NCI-H2081 (cell line): ENCODE measurements at regions not wholly inside any gene's neighbourhood (a gene's known extent, or its start where the extent isn't known, plus 50 kb on each side); places are given as distances from the start of the nearest gene placed in this dataset.

Source experiments
- DNase-seq, 2 experiments: peaks; one replicate each; lab custom pipeline; 2025; lab: John Stamatoyannopoulos, UW

DNA sequence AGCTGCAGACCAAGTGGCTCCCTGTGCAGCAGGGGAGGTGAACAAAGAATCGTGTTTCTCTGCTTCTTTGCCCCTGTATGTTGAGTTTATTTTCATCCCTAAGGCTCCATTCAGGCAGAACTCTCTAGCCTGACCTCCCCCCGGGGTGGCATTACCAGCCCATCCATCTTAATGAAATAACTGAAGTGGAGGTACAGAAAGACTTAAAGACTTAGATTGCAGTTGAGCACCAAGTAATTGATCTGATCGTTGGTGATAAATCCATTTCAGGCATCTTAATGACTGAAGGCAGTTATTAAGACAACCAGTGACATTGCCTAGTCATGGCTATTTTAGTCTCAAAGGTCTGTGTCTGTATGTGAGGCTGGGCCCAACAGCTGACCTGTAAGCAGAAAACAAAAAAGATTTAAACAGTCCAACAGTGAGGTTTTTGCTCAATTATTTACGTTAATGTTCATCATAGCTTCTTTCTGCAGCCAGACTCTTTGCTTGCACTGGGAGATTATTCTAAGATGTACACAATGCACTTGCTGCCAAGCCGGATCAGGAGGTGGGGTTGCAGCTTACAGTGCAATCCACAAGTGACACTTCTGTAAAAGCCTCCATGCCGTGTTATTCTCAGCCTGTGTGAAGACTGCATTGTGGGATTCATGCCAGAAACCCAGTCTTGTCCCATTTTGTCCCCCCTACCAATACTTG, 363.0 kb upstream of the DUSP10 start:
- DNase-seq, result no peak

DNA sequence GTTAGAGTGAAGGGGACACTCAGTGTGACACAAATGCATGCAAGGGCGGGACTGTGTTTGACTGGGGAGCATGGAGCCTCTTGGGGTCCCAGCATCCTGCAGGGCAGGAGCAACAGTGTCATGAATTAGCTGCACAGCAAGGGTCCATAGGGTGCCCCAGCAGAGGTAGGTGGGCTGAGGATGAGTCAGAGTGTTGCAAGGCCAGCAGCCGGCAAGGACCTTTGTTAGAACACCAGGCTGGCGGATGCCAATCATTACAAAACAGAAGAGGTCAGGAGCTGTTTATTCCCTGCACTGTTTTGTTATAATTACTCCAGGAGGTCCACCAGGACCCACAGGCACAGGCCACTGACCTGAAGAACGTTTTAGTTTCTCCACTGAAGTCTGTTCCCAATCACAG, 362.2 kb upstream of the DUSP10 start:
- DNase-seq, result no peak

DNA sequence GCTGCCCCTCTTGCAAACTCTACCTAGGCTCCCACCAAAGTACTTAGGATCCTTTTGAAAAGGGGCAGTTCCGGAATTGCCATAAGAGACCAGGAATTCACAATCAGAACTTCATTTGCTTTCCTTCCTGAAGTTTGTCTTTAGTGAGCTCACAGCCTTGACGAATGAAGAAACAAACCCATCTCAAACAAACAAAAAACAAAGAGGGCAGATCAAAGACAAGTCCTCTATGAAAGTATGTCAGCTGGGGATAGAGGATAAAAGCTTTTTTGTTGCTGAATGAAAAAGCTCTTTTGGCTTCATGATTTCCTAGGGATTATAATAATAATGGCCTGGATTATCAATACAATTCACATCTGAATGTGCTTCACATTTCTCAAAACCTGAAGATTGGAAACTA, 357.9 kb upstream of the DUSP10 start:
- DNase-seq, result no peak

DNA sequence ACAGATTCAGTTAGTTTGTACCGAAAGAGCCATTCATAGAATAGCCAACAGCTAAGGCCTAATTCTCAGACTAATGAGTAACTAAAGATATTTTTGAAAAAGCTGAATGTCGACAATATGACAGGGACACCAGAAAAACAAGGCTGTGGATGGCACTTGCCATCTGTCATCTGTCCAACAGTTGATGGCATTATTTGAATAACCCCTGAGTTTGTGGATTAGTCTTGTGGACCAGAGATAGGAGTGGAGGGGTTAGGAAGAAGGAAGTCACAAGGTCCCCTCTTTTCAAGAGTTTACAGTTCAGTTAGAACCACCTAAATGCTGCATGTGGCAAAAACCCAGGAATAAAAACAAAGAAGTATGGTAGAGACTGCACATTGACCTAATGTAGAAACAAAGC, 356.5 kb upstream of the DUSP10 start:
- no peak for DNase-seq

DNA sequence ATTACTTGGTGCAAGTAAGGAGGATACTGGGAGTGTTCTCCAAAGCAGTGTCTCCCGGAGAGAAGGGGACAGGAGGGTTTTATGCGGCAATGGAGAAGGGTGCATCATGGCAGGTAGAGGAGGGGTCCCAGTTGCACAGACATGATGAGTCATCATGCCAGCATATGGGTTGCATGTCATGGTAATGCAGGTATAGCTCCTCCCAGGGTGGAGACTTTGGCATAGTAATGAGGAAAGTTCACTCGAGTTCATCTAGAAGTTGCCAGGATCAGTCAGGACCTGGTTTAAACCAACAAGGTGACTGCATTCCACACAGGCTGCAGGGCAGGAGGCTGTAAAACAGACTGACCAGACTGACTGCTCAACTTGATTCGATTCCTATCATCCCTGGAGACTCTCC, 355.7 kb upstream of the DUSP10 start:
- no peak for DNase-seq

DNA sequence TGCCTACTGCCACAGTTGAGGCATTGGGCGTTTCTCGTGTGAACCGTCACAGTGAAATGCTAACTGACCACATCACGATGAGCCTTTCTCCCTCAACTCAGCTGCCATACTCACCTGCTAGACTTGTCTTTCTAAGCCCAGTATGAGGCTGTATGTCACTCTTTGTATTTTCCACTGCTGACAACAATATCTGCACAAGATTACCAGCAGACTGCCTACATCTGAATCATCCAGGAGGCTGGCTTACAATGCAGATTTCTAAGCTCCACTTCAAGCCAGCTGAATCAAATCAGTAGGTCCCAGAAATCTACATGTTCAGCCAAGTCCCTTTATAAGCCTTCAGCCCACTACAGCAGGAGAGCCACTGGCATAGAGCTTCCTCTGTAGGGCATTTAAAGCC, 355.0 kb upstream of the DUSP10 start:
- DNase-seq, result no peak

DNA sequence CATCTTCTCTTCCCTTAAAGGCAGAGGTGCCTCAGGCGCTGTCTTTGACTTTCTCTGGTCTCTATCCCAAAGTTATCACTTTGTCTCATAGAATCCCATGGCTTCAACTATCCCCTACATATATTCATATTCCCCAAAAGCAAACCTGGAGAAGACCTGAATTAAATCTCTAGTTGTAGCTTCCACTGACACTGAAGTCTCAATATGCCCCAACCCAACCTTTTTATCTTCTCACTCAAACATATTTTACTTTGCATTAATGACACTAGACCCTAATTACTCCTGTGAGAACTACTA, 354.5 kb upstream of the DUSP10 start:
- DNase-seq, result no peak

DNA sequence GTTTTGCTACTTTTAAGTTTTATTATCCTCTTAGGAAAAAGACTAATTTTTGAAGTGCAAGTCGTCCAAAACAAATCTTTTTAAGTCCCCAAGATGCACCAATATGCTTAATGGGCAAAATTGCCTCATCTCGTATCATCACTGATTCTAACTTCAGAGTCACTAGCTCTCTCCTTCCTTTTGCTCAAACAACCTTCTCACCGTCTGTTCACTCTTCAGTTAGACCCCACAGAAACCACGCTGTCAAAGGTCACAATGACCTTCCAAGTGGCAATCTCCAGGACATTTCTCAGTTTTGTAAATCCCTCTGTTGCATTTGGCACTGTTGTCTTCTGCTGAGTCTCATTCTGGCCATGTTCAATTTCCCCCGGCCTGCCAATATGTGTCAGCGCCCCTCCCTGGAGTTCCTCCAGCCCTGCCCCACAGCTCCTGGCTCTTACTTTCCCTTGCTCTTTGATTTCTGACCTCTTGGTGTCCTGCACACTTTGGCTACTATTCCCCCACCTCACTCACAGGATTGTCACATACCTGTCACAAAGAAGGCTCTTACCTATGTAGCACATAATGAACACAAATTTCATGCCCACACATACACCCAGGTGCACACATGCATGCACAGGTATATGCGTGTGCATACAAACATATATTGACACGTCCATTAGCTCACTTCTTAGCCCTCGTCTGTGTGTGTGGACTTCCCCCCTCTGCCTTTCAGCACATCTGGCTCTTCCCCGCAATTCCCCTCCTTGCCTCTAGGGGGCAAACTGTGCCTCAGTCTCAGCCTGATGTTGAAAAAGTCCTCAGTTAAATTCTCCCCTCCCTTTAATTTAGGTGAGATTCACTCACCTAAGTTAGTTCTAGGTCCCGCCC, 354.0 kb upstream of the DUSP10 start:
- peak; percentile 10 to 17 for DNase-seq

DNA sequence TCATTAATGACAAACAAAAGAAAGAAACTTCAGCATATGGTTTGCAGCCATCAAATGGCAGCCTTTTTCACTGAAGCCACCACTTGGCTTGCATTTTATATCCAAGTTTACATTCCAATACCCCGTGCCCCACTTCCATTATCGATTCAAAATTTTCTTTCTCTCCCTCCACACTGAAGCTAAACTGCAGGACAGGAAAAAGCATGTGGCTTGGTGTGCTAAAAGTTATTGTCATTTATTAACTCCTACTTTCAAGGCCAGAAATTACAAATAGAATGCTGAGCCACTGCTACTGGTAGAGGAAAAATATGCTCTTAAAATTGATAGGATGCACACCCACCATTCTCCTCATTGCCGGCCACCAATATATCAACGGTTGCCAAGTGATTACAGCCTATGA, 351.6 kb upstream of the DUSP10 start:
- no peak for DNase-seq

DNA sequence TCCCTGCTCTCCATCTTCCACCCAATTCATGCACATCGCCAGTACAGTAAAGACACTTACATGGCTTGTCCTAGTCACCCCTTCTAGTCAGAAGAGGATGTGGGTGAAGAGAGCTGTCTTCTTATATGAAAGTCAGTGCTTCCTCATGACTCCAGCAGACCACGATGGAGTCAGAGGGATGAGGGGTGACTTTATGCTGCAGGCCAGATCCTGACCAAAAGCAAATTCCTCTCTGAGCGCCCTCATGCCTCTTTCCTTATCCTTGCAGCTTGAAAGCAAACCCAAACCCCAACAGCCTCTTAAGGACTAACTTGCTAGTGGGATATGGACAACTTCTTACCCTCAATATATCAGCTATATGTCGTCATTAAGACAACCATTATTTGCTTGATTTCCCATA, 348.2 kb upstream of the DUSP10 start:
- DNase-seq, result no peak

DNA sequence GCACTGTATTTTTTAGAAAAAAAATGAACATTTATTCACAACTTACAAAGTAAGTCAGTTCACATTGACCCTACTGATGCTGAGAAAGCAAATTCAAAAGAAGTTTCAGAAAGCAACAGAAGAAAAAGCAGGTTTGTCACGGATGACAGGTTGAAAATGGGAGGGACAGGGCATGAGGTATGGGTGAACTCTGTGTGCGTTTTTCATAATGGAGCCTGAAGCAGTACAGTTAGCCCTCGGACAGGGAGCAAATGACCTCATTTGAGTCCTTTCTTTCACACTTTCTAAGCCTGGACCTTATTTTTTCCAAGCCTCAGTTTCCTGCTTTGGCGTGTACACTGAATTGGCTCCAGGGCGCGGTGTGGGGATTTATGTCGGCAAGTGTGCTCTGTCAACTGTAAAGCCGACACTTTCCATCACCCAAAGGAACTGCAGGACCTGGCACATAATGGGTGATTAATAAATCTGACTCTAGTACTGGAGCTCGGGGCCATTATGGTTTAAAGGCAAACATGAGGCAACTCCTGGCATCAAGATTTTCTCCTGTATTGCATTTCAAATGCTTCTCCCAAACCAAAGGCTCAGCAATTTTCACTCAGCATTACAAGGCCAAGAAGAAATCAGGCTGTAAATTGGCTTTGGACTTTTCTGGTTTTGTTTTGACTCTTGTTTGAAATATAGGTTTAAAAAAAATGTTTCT, 345.5 kb upstream of the DUSP10 start:
- DNase-seq, result no peak

DNA sequence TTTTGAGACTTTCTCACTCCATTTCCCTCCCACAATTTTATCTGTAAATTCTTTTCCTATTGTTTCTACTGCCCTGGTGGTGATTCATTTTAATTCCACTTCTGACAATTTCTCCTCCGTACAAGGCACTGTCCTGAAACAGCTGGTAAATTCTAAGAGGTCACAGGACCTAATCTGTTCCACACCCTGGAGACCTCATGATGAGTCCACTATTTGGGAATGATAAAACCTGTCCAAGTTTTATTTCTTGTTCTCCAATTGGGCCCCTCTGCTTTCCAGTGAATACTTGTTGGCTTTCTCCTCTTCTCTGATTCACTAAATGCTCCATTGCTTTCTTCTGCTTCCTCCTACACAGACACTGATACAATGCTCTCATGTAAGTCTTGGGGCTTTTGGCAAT, 343.1 kb upstream of the DUSP10 start:
- DNase-seq, result no peak

DNA sequence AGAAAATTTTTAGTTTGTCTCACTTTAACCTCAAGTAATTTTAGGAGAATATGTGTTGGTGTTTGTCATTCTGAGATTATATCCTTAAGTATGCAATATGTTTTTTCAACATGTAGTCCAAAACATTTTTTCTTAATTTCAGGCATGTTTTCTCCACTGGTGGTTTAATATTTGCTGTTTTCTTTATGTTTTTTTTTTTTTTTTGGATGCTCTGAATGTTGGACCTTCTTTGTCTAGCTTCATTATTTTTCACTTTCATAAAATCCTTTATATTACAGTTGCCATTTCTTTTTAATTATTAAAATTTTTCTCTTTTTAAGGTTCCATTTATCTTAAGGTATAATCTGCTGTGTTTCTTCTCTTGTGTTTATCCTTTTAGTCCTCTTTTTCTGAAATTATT, 342.2 kb upstream of the DUSP10 start:
- no peak for DNase-seq

DNA sequence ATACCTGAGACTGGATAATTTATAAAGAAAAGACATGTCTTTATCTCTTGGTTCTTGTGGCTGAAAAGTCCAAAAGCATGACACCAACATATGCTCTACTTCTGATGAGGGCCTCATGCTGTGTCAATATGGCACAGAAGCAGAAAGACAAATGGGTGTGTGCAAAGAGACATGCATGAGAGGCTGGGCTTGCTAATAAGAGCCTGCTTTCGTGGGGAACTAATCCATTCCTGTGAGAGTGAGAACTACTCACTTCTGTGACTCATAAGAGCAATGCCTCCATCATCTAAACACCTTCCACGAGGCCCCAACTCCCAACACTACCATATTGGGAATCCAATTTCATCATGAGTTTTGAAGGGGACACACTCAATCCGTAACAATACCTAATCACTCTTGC, 340.0 kb upstream of the DUSP10 start:
- no peak for DNase-seq

DNA sequence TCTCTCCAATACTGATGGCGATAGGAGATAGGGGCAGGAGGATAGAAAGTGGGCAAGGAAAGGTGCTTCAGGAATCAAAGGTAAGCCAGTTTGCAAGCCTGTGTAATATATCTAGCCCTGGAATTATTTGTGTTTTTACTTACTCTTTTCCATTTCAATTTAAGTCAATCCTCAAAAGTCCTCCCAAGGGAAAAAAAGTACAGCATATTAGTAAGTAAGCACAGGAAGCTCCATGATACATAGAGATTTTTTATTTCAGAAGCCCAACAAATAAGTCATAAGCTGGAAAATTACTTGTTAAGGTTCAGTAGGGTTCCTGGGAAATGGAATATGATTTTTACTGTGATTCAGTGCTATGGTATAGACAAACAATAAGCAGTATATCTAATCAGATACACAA, 337.7 kb upstream of the DUSP10 start:
- DNase-seq, result no peak

DNA sequence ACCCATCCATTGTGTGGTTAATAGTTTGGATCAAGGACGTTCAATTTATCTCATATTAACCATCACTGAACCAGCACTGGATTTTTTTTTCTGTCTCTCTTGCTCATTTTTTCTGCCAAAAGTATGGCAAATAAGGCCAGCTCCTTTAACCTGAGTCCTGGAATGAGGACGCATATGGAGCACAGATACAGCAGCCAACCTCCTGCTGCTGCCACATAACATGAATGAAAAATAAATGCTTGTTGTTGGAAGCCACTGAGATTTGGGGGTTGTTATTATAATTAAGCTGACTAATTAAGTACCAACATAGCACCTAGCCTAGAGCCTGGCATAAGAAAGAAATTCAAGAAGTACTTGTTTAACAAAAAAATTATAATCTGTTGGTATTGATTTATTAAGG, 335.3 kb upstream of the DUSP10 start:
- DNase-seq, result no peak

DNA sequence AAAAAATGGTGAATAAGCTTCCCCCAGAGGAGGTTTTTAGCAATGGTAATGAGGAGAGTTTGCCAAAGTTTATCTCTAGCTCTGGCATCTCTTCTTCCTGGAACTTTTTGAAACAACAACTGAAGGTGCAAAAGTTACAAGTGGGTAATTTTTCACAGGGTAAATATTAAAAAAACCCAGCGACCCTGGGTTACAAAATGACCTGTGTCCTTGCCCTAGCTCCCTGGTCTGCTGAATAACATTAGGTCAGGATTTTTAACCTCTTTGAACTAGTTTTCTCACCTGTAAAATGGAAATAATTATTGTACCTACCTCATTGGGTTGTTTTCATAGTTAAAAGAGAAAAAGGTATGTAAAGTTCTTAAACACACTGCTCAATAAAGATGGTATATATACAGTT, 332.4 kb upstream of the DUSP10 start:
- no peak for DNase-seq

DNA sequence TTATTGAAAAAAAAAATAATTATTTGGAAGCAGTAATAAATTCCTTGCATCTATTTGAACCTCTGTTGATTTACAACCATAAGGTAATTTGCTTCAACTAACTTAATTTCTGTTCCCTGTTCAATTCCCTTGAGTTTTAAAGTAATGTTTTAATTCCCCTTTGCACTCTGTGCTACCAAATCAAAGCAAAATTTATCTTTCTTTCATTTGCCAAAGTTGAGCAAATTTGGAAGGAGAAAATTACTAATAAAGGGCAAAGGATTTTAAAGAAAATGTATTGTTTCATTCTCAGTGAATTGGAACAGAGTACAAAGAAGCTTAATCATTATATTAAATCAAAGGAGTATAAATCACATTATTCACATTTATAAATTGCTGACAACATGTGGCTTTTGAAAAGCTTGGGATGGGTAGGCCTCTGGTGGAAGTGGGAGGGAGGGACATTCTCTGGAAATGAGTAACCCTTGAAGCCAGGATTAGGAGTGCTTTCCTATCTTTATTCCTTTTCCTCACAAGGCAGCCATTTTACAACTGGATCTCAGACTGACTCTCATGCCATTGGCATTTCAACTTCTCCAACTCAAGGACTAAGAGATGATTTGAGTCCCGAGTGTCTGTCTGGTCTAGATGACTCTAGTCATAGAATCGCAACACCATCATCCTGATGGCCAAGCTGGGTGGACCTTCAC, 331.6 kb upstream of the DUSP10 start:
- DNase-seq, result no peak

DNA sequence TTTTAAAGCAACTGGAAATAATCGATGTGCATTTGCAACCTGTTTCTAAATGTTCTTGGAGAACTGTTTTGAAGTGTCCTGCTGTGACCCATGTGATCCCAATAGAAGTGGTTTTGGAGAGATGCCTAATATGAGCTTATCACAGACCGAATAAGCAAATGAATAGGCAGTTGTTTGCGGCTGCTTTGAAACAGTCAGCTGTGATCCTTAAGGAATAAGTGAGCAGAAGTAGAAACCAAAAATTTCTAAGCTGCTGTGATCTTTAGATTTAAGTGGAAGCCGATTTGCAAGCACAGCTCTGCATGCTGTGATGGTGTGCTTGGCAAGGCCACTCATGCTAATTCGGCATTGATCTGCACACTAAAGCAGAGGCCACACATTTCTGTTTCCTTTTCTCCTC, 329.5 kb upstream of the DUSP10 start:
- DNase-seq, result no peak

DNA sequence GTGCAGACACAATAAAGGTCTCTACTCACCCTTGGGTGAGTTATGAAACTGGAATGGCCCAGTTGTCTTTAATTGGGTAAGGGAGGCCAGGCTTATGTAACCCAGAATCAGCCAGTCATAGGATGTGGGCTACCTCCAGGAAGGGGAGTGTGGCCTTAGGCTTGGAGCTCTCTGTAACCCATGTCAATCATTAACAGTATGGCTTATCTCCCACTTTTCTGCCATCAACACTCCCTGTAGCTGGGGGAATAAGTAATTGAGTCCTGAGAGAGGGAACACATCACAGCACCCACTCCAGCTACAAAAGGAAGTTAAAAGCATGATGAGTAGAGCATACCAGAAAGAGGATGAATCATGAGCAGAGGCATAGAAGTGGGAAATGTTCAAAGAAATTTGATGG, 327.0 kb upstream of the DUSP10 start:
- DNase-seq, result no peak

DNA sequence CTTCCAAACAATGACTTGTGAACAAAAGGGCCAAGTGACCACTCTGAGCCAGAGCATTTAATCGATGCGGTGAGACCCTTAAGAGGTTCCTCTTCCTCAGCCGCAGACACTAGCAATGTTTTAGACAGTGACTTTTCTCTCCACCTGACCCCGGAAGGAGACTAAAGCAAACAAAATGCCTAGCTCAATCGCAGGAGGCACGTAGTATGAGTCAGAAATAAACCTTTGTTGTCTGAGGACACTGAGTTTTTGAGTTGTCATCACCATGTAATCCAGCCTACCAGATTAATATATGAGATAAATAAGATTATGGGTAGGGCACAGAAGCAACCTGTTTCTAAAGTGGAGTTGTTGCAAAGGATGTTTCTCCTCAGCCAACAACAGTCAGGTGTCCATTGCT, 326.2 kb upstream of the DUSP10 start:
- no peak for DNase-seq

DNA sequence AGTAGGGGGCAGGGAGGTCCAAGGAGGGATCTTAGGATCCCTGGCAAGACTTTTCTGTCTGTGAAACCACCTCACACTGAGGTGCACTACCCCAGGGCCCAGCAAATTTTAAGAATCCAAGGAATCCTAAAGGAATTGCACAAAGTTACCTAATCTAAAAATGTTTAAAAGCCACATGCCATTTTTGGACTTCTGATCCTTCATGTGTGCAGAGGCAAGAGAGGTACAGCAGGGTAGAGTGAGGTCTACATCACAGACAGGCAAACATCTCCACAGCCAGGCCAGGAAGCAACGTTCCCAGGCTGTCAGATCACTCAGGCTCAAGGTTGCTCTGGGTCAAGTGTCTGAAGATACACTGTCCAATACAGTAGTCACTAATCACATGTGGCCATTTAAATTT, 324.6 kb upstream of the DUSP10 start:
- DNase-seq, result no peak

DNA sequence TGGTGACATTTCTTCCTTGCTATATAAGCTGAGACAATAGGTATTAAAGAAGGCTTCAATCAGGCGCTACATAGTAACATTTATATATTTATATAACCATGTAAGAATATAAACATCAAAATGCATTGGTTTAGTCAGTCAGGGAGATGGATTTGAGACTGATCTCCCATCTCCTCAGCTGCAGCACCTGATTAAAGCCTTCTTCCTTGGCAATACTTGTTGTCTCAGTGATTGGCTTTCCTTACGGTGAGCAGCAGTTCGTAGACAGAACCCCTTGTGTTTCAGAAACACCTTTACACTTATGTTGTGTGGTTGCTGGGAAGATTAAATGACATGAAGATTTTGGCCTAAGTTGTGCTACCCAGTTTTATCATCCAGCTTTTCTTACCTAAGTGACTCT, 323.3 kb upstream of the DUSP10 start:
- DNase-seq, result no peak
